ENCODE measurements at regions not wholly inside any gene's neighbourhood (a gene's known extent, or its start where the extent isn't known, plus 50 kb on each side); places are given as distances from the start of the nearest gene placed in this dataset.

GRCh38 chr1:222931023-222931422, 116.2 kb downstream of the DISP1 start:
- no peak overlapping the region for H3K4me3 ChIP-seq (replicated peaks in 1 of 2; ENCODE audit: low read depth in 1 of 2, low read length in 2 of 2)
- no peak overlapping the region for H3K27ac ChIP-seq (ENCODE audit: low read depth, low read length)
- TF ChIP-seq ATF3 (IDR thresholded peaks at IDR 0.05), result no peak
- TF ChIP-seq, protein P1, sequence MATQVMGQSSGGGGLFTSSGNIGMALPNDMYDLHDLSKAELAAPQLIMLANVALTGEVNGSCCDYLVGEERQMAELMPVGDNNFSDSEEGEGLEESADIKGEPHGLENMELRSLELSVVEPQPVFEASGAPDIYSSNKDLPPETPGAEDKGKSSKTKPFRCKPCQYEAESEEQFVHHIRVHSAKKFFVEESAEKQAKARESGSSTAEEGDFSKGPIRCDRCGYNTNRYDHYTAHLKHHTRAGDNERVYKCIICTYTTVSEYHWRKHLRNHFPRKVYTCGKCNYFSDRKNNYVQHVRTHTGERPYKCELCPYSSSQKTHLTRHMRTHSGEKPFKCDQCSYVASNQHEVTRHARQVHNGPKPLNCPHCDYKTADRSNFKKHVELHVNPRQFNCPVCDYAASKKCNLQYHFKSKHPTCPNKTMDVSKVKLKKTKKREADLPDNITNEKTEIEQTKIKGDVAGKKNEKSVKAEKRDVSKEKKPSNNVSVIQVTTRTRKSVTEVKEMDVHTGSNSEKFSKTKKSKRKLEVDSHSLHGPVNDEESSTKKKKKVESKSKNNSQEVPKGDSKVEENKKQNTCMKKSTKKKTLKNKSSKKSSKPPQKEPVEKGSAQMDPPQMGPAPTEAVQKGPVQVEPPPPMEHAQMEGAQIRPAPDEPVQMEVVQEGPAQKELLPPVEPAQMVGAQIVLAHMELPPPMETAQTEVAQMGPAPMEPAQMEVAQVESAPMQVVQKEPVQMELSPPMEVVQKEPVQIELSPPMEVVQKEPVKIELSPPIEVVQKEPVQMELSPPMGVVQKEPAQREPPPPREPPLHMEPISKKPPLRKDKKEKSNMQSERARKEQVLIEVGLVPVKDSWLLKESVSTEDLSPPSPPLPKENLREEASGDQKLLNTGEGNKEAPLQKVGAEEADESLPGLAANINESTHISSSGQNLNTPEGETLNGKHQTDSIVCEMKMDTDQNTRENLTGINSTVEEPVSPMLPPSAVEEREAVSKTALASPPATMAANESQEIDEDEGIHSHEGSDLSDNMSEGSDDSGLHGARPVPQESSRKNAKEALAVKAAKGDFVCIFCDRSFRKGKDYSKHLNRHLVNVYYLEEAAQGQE (IDR thresholded peaks at IDR 0.05; ENCODE audit: low read depth), result no peak
- TF ChIP-seq EGR1 (IDR thresholded peaks at IDR 0.05; ENCODE audit: low read depth), result no peak
- no peak for TF ChIP-seq TCF7L2 (IDR thresholded peaks at IDR 0.05; ENCODE audit: borderline replicate concordance, extremely low read depth, insufficient read depth, insufficient read length)
- TF ChIP-seq, protein P2, sequence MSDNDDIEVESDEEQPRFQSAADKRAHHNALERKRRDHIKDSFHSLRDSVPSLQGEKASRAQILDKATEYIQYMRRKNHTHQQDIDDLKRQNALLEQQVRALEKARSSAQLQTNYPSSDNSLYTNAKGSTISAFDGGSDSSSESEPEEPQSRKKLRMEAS (IDR thresholded peaks at IDR 0.05), result no peak
- no peak for TF ChIP-seq JUND (IDR thresholded peaks at IDR 0.05)
- no peak for TF ChIP-seq SP1 (IDR thresholded peaks at IDR 0.05; ENCODE audit: low read depth)
- no peak for TF ChIP-seq CBX3 (IDR thresholded peaks at IDR 0.05; ENCODE audit: low read depth)
- no peak for TF ChIP-seq EZH2 (IDR thresholded peaks at IDR 0.05)
- TF ChIP-seq EZH2phosphoT487 (IDR thresholded peaks at IDR 0.05; ENCODE audit: borderline replicate concordance), result no peak
- TF ChIP-seq SIN3A (IDR thresholded peaks at IDR 0.05; ENCODE audit: low read depth), result no peak
- no peak for TF ChIP-seq FOSL1 (IDR thresholded peaks at IDR 0.05; ENCODE audit: low read depth)
- no peak for TF ChIP-seq POLR2A (IDR thresholded peaks at IDR 0.05; ENCODE audit: borderline replicate concordance, extremely low read depth, insufficient read depth, insufficient read length)
- no peak for TF ChIP-seq ZFX (IDR thresholded peaks at IDR 0.05)
- TF ChIP-seq ZNF274 (IDR thresholded peaks at IDR 0.05; ENCODE audit: low read depth, low read length), result no peak
- H2AFZ ChIP-seq (ENCODE audit: low read depth, low read length, poor library complexity, severe bottlenecking), result no peak overlapping the region
- no peaks in the 10 kb centered on the region for H3K27me3 ChIP-seq (ENCODE audit: insufficient read depth, low read length)
- intact Hi-C loops (cut with micrococcal nuclease), result no loop called here
- ChIA-PET POLR2A (no interaction called here), CTCF (no interaction called here), RAD21 (ENCODE audit: low non-redundant PET in 1 of 2, low total read pairs in 2 of 2, uncharacterized antibody in 2 of 2, unreplicated experiment in 2 of 2) (interaction anchor here in 1 of 2 experiments (0.6 kb wide), 1 partner anchor 28 kb away, joined by 3 read pairs; no protein-coding TSS in a partner anchor)
- H3K36me3 ChIP-seq (ENCODE audit: control insufficient read depth in 1 of 2, insufficient read depth in 2 of 2, low read length in 2 of 2), result no peaks in the 10 kb centered on the region
- no TSS peak for BruUV-seq (replicated peaks)
- no peak overlapping the region for H3K4me2 ChIP-seq (ENCODE audit: low read length)
- ATAC-seq (no peak), DNase-seq (ENCODE audit: low read depth, low spot score) (no peak)
- no peaks in the 10 kb centered on the region for H3K79me2 ChIP-seq (ENCODE audit: insufficient read depth, low read length)
- H3K9ac ChIP-seq (ENCODE audit: low read length), result no peak overlapping the region
- H3K9me2 ChIP-seq (ENCODE audit: insufficient read depth), result no peaks in the 10 kb centered on the region
- H4K20me1 ChIP-seq (ENCODE audit: insufficient read depth), result no peaks in the 10 kb centered on the region
- no peaks in the 10 kb centered on the region for H3K4me1 ChIP-seq (ENCODE audit: control insufficient read depth in 1 of 2, insufficient read depth in 2 of 2, low read length in 2 of 2)
- H3K9me3 ChIP-seq (ENCODE audit: control insufficient read depth in 1 of 2, insufficient read depth in 1 of 2, low read depth in 1 of 2, low read length in 2 of 2), result no peaks in the 10 kb centered on the region
